ENCODE measurements at regions not wholly inside any gene's neighbourhood (a gene's known extent, or its start where the extent isn't known, plus 50 kb on each side); places are given as distances from the start of the nearest gene placed in this dataset.

DNA sequence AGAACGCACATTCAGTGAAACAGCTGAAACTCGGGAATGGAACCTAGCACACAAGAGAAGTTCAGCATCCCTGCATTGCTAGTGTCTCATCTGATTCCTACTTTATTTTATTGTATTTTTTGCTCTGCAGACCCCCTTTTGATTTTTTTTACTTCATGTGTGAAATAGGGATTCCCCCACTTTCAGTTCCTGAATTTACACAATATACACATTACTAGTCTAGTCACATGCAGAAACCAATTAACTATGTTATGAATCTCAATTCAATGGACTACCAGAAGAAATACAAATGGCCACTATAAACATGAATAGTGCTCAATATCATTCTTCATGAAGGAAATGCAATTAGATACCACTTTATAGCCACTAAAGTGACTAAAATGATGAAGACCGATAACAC lies 386.1 kb upstream of the COBL start:
- H3K4me1 ChIP-seq, result no peaks in the 10 kb centered on the region
- TF ChIP-seq CTCF (IDR thresholded peaks at IDR 0.05), result no peak
- no peak overlapping the region for H3K27ac ChIP-seq
- H3K9me3 ChIP-seq, result peaks cover 0 to 34% (median 5%) of the 10 kb centered on the region in 11 donors
- 82 to 92% methylated on average over 3 of the region's 3 CpGs for WGBS, 2 donors
- no peaks in the 10 kb centered on the region for H3K27me3 ChIP-seq
- DNase-seq, result no peak
- no peak overlapping the region for H3K4me3 ChIP-seq
- no peak for ATAC-seq
- H3K36me3 ChIP-seq, result no peaks in the 10 kb centered on the region
- intact Hi-C loops (cut with DNase I), result no loop called here

DNA sequence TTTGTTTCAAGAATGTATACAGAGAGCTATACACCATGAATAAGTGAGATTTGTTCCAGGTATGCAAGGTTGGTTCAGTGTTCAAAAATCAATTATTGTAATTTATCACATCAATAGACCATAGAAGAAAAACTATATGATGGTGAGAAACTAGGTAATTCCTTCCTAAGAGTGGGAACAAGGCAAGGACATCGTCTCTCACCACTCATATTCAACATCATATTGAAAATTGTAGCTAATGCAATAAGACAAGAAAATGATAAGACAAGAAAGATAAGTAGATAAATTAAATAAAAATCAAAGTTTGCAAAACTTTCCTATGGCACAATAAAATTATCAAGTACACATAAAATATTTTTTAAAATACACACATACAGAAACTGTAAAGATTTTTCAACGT lies 385.3 kb upstream of the COBL start:
- H3K4me3 ChIP-seq, result no peak overlapping the region
- H3K27me3 ChIP-seq, result no peaks in the 10 kb centered on the region
- intact Hi-C loops (cut with DNase I), result no loop called here
- no peak for ATAC-seq
- no peak for DNase-seq
- no peaks in the 10 kb centered on the region for H3K36me3 ChIP-seq
- TF ChIP-seq CTCF (IDR thresholded peaks at IDR 0.05), result no peak
- H3K27ac ChIP-seq, result no peak overlapping the region
- H3K4me1 ChIP-seq, result no peaks in the 10 kb centered on the region
- 78 to 83% methylated on average over 2 of the region's 2 CpGs for WGBS, 2 donors
- H3K9me3 ChIP-seq, result peaks cover 0 to 34% (median 5%) of the 10 kb centered on the region in 11 donors

- WGBS, 2 donors, result 79 to 82% methylated on average over 3 of the region's 3 CpGs
- intact Hi-C loops (cut with DNase I), result no loop called here
Measured at GRCh38 chr7:51700593-51701215, 384.1 kb upstream of the COBL start.

DNA sequence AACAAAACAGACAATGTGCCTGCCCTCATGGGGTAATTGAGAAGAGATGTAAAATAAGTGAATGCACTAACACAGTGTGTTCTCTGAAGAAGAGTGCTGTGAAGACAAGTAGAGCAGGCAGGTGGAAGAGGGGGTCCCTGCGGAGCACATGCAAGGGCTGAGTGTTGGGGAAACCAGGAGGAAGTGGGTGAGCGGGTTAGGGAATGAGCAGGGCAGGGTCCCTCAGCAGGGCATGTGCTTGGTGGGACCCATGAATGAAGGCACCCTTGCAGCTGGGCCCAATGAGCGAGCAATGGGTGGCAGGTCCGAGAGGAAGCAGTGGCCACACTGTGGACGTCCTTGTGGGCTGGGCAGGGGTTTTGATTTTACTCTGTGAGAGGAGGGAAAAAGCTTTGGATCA lies 376.6 kb upstream of the COBL start:
- H3K27me3 ChIP-seq, result no peaks in the 10 kb centered on the region
- no peaks in the 10 kb centered on the region for H3K4me1 ChIP-seq
- TF ChIP-seq CTCF (IDR thresholded peaks at IDR 0.05), result no peak
- peaks cover 0 to 12% (median 0%) of the 10 kb centered on the region in 11 donors for H3K9me3 ChIP-seq
- no peak overlapping the region for H3K27ac ChIP-seq
- WGBS, 2 donors, result 74 to 78% methylated on average over 5 of the region's 5 CpGs
- DNase-seq (no peak), ATAC-seq (no peak)
- intact Hi-C loops (cut with DNase I), result no loop called here
- no peak overlapping the region for H3K4me3 ChIP-seq
- H3K36me3 ChIP-seq, result no peaks in the 10 kb centered on the region

More at GRCh38 chr7:51700593-51701215, 384.1 kb upstream of the COBL start:
- ATAC-seq (no peak), DNase-seq (no peak)
- H3K27ac ChIP-seq, result no peak overlapping the region
- no peaks in the 10 kb centered on the region for H3K27me3 ChIP-seq
- H3K9me3 ChIP-seq, result peaks cover 0 to 34% (median 5%) of the 10 kb centered on the region in 11 donors
- no peaks in the 10 kb centered on the region for H3K36me3 ChIP-seq
- no peak overlapping the region for H3K4me3 ChIP-seq
- H3K4me1 ChIP-seq, result no peaks in the 10 kb centered on the region
- TF ChIP-seq CTCF (IDR thresholded peaks at IDR 0.05), result no peak

Measured in heart right ventricle (tissue), 16 donors.